UCSD-AML1 (cell line): ENCODE measurements at regions not wholly inside any gene's neighbourhood (a gene's known extent, or its start where the extent isn't known, plus 50 kb on each side); places are given as distances from the start of the nearest gene placed in this dataset.
"Not testable (repeated sequence)": the region's sequence is repeated elsewhere in the genome, so short reads cannot be mapped to it uniquely, and the experiment has no call there.

Experiments used
- DNase-seq: peaks from one replicate; lab custom pipeline; 2025; ENCODE audit not compliant: unreplicated experiment; lab: John Stamatoyannopoulos, UW

- DNase-seq = no peak
Observed at GRCh38 chr2:7667260-7667757, 750.1 kb downstream of the RNF144A start.

- DNase-seq = no peak
Observed at GRCh38 chr2:7670905-7671641, 753.9 kb downstream of the RNF144A start.

- DNase-seq = peak; percentile 37
Observed at GRCh38 chr2:7672027-7672684, 754.9 kb downstream of the RNF144A start.

- no peak for DNase-seq
Observed at GRCh38 chr2:7672685-7673071, 755.5 kb downstream of the RNF144A start.

- no peak for DNase-seq
Observed at GRCh38 chr2:7673101-7673500, 755.9 kb downstream of the RNF144A start.

GRCh38 chr2:7673853-7674252, 756.6 kb downstream of the RNF144A start:
- DNase-seq = no peak

- no peak for DNase-seq
Observed at GRCh38 chr2:7674606-7675005, 757.4 kb downstream of the RNF144A start.

- no peak for DNase-seq
Observed at GRCh38 chr2:7676714-7677113, 759.5 kb downstream of the RNF144A start.

GRCh38 chr2:7681881-7682461, 764.8 kb downstream of the RNF144A start:
- no peak for DNase-seq

- no peak for DNase-seq
Observed at GRCh38 chr2:7683196-7683595, 766.0 kb downstream of the RNF144A start.

- DNase-seq = no peak
Observed at GRCh38 chr2:7683708-7684107, 766.5 kb downstream of the RNF144A start.

- DNase-seq = no peak
Observed at GRCh38 chr2:7685342-7686015, 768.3 kb downstream of the RNF144A start.

GRCh38 chr2:7686016-7686385, 768.8 kb downstream of the RNF144A start:
- no peak for DNase-seq

GRCh38 chr2:7691961-7692656, 774.9 kb downstream of the RNF144A start:
- DNase-seq = no peak

GRCh38 chr2:7692657-7693161, 775.5 kb downstream of the RNF144A start:
- no peak for DNase-seq

- no peak for DNase-seq
Observed at GRCh38 chr2:7693246-7694075, 776.2 kb downstream of the RNF144A start.

- no peak for DNase-seq
Observed at GRCh38 chr2:7694076-7694985, 777.1 kb downstream of the RNF144A start.

GRCh38 chr2:7696556-7696955, 779.3 kb downstream of the RNF144A start:
- not testable (repeated sequence) for DNase-seq

GRCh38 chr2:7697052-7697451, 779.8 kb downstream of the RNF144A start:
- no peak for DNase-seq
